ENCODE measurements at regions not wholly inside any gene's neighbourhood (a gene's known extent, or its start where the extent isn't known, plus 50 kb on each side); places are given as distances from the start of the nearest gene placed in this dataset.

- DNase-seq (ENCODE audit: low read depth in 2 of 2), result no peak
Observed at GRCh38 chr3:177810162-177810623, 612.9 kb upstream of the TBL1XR1 start.

DNA sequence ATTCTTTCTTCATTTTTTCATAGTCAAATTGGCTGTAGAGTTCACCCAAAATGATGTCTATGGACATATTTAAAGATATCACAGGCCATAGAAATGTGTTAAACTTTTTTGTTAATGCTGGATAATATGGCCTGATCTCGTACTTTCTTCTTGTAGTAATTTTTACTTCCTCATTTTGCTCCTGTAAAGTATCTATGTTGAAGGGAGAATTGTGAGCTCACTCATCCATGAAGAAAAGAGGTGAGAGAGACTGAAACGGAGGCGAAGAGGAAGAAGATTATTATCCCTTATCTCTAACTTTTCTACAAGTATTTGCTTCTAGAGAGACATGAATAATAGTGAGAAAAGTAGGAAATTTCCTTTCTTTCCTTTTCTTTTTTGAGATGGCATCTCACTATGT lies 613.8 kb upstream of the TBL1XR1 start:
- no peak for DNase-seq (ENCODE audit: low read depth in 2 of 2)

GRCh38 chr3:177811835-177812234 lies 614.6 kb upstream of the TBL1XR1 start:
- no peak for DNase-seq (ENCODE audit: low read depth in 2 of 2)

- no peak for DNase-seq (ENCODE audit: low read depth in 2 of 2)
Observed at GRCh38 chr3:177812492-177812891, 615.2 kb upstream of the TBL1XR1 start.

DNA sequence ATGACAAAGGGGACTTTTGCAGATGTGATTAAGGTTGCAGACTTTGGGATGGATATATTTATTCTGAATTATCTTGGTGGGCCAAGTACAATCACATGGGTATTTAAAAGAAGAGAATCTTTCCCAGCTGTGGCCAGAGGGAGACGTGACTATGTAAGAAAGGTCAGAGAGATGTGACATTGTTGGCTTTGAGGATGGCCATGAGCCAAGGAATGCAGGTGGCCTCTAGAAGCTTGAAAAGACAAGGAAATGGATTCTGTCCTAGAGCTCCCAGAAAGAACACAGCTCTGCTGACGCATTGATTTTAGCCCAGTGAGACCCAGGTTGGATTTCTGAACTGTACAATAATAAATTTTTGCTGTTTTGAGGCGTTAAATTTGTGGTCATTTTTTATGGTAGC lies 616.0 kb upstream of the TBL1XR1 start:
- no peak for DNase-seq (ENCODE audit: low read depth in 2 of 2)

GRCh38 chr3:177816667-177817208 lies 619.5 kb upstream of the TBL1XR1 start:
- DNase-seq (ENCODE audit: low read depth in 2 of 2), result no peak

DNA sequence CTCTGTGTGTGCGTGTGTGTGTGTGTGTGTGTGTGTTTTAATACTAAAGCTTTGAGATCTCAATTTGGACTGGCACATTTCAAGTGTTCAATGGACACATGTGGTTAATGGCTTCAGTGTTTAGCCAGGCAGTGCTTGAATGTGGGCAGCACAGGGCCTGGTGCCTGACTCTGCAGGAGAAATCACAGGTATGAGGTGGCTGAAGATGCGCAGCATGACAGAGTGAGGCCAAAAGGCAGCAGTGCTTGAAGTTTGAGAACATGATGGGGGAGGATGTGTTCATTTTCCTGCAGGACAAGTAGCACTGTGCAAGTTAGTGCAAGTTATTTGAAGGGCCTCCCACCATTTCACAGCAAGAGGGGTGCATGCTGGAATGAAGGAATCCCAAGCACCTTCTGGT lies 620.5 kb upstream of the TBL1XR1 start:
- DNase-seq (ENCODE audit: low read depth in 2 of 2), result no peak

DNA sequence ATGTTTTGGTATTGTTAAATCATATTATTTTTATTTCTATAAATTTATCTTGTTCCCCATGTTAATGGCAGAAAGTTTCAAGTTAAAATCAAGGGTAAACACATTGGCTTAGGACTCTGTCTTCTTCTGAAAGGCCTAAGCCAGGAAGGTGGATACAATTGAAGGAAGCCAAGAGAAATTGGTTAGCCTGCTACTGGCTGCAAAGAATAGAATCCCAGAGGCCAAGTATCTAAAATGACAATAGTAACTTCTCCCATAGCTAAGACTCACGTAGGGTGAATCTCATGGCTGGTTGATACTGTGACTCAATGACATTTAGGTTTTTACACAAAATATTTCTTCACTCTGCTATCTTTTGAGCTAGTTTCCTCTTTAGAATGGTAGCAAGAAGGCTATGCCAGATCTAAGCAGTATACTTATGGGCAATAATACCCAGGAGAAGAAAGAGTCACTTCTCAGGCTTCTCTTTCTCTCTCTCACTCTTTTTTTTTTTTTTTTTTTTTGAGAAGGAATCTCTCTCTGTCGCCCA lies 621.5 kb upstream of the TBL1XR1 start:
- DNase-seq (ENCODE audit: low read depth in 2 of 2), result no peak

DNA sequence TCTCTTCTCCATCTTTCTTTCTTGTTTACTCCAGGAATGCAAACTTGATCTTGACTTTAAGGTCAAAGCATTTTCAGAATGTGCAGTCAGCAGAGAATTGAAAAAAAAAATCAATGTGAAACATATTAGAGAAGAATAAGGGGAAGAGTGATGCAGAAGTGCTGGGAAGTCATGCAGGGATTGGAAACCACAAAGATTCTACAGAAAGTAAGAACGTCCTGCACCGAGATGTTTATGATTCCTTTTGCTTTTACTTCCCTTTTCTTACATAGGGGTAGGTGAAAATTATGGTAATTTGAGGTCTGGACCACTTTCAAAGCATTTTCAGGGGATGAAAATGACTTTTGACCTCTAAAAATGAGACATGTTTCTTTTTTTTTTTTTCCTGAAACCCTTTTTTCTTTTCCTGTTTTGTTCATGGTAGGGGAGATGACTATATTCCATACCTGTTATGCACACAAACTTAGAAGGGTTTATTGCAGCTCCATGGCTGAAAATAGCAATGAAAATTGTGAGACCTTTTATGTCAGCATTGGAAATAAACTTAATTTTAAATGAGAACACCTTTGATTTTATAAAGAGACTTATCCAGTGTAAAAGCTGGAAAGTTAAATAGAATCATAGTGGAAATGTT lies 623.5 kb upstream of the TBL1XR1 start:
- DNase-seq (ENCODE audit: low read depth in 2 of 2), result no peak

GRCh38 chr3:177822681-177823096 lies 625.4 kb upstream of the TBL1XR1 start:
- no peak for DNase-seq (ENCODE audit: low read depth in 2 of 2)

GRCh38 chr3:177823701-177824189 lies 626.5 kb upstream of the TBL1XR1 start:
- no peak for DNase-seq (ENCODE audit: low read depth in 2 of 2)

DNA sequence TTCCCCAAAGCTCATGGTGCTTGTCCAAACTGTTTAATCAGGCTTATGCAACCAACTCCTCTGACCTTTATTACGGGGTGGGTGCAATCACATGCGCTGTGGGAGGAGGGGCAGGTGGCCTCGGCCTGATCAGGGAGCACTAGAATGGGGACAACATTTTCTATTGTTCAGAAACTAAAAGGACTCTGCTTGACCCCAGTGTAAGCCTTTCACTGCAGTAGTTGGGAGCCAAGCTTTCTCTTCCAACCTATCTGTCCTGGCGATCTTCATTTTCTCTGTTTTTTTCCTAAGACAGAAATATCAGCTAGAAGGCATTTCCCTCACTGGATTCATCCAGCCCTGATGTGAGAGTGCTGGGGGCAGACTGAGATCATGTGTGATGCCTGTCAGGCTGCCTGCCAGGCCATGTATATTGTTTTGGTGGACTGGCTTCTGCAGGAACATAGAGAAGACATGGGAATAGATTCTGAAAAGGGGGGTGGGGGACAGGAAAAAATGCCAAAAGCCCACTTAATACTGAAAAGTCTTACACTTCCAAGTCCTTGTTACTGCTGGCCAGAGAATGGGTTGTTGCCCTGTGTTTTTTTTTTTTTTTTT lies 627.0 kb upstream of the TBL1XR1 start:
- no peak for DNase-seq (ENCODE audit: low read depth in 2 of 2)

GRCh38 chr3:177824841-177825240 lies 627.6 kb upstream of the TBL1XR1 start:
- no peak for DNase-seq (ENCODE audit: low read depth in 2 of 2)

- no peak for DNase-seq (ENCODE audit: low read depth in 2 of 2)
Observed at GRCh38 chr3:177826253-177826652, 629.0 kb upstream of the TBL1XR1 start.

DNA sequence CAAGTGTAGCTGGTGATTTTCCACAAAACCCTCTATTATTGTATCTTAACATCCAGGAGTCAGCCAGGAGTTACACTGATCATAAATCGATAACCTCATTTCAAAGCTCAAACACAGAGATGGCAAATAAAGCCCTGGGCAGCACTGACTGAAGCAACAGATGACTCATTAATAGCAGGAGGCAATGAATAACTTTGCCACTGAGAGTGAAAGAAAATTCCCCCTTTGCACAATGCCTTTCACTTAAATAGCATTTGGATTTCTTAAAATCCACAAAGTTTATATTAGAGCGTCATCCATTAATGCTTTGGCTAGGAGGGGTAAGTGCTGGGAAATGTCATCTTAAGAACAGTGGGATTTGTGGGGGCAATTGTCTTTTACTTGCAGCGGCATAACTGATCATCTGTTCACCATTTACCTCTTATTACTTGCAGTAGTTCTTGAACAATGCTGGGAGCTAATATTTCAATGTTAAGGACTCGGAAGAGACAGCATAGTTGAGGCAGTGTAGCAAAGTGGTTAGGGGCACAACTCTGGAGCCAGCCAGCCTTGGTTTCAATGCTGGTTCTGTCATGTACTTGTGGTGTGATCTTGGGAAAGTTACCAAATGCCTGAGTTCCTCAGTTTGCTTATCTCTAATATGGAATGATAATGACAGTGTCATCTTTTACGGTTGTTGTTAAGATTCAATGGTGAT lies 630.4 kb upstream of the TBL1XR1 start:
- no peak for DNase-seq (ENCODE audit: low read depth in 2 of 2)

DNA sequence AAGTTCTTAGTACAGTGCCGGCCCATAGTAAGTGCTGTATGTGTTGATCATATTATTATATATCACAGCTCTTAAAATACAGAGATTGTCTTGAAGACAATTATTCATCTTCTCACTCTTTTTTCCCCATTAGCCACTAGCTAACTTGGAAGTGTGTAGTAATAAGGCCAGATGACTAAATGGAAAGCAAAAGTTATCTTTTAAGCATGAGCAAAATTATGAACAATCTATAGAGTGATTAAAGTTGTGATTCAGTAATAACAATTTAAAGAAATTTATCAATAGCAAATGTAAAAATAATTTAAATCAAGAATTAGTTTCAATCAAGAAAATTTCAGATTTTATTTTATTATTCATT lies 630.9 kb upstream of the TBL1XR1 start:
- DNase-seq (ENCODE audit: low read depth in 2 of 2), result no peak

DNA sequence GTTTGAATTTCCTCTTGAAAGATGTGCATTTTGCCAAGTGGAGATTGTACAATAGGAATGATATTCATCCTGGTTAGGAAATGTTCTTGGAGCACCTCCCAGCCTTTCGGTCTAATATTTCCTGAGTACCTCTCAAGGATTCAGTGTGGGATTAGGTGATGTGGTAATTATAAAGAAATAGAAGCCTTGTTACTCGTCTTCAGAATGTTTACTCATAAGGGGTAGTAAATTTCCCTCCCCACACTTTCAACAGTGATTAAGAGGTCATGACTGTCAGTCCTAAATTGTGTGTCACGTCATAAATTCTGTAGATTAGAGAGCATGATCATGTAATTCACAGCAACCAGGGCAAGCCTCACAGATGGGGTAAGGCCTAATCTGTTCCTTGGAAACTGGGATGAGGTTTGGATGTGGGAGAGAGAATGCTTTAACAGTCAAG lies 633.1 kb upstream of the TBL1XR1 start:
- no peak for DNase-seq (ENCODE audit: low read depth in 2 of 2)

- no peak for DNase-seq (ENCODE audit: low read depth in 2 of 2)
Observed at GRCh38 chr3:177831361-177831760, 634.1 kb upstream of the TBL1XR1 start.

DNA sequence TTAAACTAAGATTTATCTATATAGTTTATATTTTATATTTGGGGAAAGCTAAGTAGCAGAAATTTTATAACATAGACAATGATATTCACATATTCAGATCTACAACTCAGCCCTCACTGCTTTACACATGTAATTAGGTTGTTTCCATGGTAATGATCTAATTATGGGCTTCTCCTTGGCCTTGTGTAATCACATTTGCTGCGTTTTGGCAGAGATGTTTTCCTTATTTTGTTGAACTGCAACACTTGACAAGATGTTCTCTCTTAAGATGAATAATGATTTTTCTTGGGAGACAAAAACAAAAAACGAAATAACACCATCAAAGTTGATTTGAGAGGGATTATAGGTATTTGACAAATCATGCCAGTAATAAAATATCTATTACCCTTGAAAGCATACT lies 635.6 kb upstream of the TBL1XR1 start:
- DNase-seq (ENCODE audit: low read depth in 2 of 2), result no peak

DNA sequence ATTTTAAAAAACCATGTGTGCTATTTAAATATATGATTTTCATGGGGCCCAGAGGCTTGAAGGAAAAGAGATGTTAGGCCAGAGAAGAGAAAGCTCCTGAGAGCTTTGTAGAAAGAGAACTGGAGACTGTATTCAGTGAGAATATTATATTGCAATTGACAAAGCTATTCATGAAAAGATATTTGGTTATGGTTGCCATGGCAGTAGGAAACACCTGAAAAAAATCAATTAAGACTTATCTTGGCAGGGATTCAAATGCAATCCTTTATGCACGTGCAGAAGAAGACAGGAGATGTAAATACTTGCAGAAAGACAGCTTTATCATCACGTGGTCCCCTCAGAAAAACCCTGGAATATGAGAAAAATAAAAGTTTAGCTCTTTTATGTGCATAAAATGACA lies 636.0 kb upstream of the TBL1XR1 start:
- no peak for DNase-seq (ENCODE audit: low read depth in 2 of 2)

- no peak for DNase-seq (ENCODE audit: low read depth in 2 of 2)
Observed at GRCh38 chr3:177835008-177835407, 637.7 kb upstream of the TBL1XR1 start.

- no peak for DNase-seq (ENCODE audit: low read depth in 2 of 2)
Observed at GRCh38 chr3:177835917-177836316, 638.6 kb upstream of the TBL1XR1 start.

DNA sequence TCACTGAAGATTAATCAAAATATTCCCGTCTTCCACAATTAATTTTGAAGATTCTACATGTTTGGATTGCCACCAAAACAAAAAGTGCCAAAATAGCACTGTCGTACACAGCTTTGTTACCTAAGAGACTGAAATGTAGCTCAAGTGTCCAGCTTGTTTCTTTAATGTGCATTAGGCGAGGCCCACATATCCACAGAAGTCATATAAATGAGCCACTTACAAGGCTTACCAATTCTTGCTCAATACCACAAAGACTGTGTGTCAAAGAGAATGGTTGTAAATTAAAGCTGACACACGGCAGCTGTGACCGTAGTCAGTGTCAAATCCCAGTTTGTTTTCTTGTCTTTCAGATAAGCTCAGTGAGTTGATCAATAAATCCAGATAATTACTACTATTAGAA lies 639.4 kb upstream of the TBL1XR1 start:
- no peak for DNase-seq (ENCODE audit: low read depth in 2 of 2)

Data from stimulated activated CD4-positive, alpha-beta T cell treated with anti-CD3 and anti-CD28 coated beads, Interleukin-12 subunit alpha, Interleukin-12 subunit beta, amount 100 ng/mL, for 24 hours (primary cell).